HL-60 (cell line): ENCODE measurements at regions not wholly inside any gene's neighbourhood (a gene's known extent, or its start where the extent isn't known, plus 50 kb on each side); places are given as distances from the start of the nearest gene placed in this dataset.

Experiments
- POLR2AphosphoS5 ChIP-seq: IDR thresholded peaks from 2 replicates; pipeline ENCODE4 v1.6.1; 2012; ENCODE audit warnings: low read depth
- REST ChIP-seq: IDR thresholded peaks from 2 replicates; pipeline ENCODE4 v1.6.1; 2012; ENCODE audit warnings: low read depth; ENCODE audit not compliant: insufficient replicate concordance
- TF ChIP-seq, protein P1 (sequence below): IDR thresholded peaks from one replicate; pipeline ENCODE4 v1.5.1; 2011; ENCODE audit warnings: low read length, control low read depth, inconsistent platforms; ENCODE audit not compliant: insufficient read depth

- TF ChIP-seq, protein P1, sequence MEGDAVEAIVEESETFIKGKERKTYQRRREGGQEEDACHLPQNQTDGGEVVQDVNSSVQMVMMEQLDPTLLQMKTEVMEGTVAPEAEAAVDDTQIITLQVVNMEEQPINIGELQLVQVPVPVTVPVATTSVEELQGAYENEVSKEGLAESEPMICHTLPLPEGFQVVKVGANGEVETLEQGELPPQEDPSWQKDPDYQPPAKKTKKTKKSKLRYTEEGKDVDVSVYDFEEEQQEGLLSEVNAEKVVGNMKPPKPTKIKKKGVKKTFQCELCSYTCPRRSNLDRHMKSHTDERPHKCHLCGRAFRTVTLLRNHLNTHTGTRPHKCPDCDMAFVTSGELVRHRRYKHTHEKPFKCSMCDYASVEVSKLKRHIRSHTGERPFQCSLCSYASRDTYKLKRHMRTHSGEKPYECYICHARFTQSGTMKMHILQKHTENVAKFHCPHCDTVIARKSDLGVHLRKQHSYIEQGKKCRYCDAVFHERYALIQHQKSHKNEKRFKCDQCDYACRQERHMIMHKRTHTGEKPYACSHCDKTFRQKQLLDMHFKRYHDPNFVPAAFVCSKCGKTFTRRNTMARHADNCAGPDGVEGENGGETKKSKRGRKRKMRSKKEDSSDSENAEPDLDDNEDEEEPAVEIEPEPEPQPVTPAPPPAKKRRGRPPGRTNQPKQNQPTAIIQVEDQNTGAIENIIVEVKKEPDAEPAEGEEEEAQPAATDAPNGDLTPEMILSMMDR: no peak
- TF ChIP-seq POLR2AphosphoS5 (no peak), REST (no peak)
Observed at GRCh38 chr10:90204131-90204955, 503.0 kb downstream of the KIF20B start.
